ENCODE measurements at regions not wholly inside any gene's neighbourhood (a gene's known extent, or its start where the extent isn't known, plus 50 kb on each side); places are given as distances from the start of the nearest gene placed in this dataset.
A peak's percentile ranks its signal among the peaks of the same experiment; 100 is the strongest.

DNA sequence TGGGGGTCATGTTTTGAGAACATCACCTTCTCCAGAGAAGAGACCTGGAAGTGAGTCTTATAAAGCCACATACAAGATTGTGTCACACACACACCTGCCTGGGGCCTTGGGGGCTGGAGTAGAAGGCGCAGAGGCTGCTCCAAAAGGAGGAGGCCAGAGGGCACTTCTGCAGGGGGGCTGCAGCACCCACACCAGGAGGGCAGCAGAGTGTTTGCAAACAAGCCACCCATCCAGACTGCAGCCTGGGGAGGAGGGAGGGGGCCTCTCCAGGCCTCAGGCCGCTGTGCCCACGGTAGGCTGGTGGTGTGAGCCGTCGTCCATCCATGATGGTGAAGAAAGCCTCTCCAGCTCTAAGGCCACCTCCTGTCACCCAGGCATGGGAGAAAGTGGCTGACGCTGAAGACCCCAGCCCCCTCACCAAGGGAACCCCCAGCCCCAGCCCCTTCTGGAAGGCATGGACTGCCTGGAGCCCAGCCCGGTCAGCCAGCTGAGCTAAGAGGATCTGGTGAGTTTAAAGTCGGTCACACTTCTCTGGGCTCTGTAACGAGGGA lies 77.5 kb downstream of the FOXL3 start:
- Histone ChIP-seq H3K9me3 (no peaks in the 10 kb centered on the region), H3K4me1 (peaks cover 48% of the 10 kb centered on the region), H3K27me3 (replicated peaks; ENCODE audit: control insufficient read depth, insufficient read depth, low read length) (no peaks in the 10 kb centered on the region), H3K36me3 (ENCODE audit: control insufficient read depth, insufficient read depth, low read length) (no peaks in the 10 kb centered on the region), H3K4me3 (ENCODE audit: low read depth, low read length) (no peak overlapping the region)
- intact Hi-C loops (cut with micrococcal nuclease; ENCODE audit: unreplicated experiment): no loop called here
- no peaks in the 10 kb centered on the region for H3K9me3 Mint-ChIP-seq (ENCODE audit: unreplicated experiment)
- no peak overlapping the region for H3K4me3 Mint-ChIP-seq (ENCODE audit: unreplicated experiment)
- H3K27ac Mint-ChIP-seq (ENCODE audit: unreplicated experiment): peak overlapping the region; percentile 4
- DNase-seq: no peak
- TF ChIP-seq, protein P1, sequence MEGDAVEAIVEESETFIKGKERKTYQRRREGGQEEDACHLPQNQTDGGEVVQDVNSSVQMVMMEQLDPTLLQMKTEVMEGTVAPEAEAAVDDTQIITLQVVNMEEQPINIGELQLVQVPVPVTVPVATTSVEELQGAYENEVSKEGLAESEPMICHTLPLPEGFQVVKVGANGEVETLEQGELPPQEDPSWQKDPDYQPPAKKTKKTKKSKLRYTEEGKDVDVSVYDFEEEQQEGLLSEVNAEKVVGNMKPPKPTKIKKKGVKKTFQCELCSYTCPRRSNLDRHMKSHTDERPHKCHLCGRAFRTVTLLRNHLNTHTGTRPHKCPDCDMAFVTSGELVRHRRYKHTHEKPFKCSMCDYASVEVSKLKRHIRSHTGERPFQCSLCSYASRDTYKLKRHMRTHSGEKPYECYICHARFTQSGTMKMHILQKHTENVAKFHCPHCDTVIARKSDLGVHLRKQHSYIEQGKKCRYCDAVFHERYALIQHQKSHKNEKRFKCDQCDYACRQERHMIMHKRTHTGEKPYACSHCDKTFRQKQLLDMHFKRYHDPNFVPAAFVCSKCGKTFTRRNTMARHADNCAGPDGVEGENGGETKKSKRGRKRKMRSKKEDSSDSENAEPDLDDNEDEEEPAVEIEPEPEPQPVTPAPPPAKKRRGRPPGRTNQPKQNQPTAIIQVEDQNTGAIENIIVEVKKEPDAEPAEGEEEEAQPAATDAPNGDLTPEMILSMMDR (IDR thresholded peaks at IDR 0.05; ENCODE audit: insufficient read depth in 1 of 2, low read depth in 1 of 2, low read length in 1 of 2, severe bottlenecking in 1 of 2, unreplicated experiment in 1 of 2): no peak
- H3K27me3 Mint-ChIP-seq (ENCODE audit: insufficient read depth, unreplicated experiment): no peaks in the 10 kb centered on the region
- peaks cover 36% of the 10 kb centered on the region for H3K4me1 Mint-ChIP-seq (ENCODE audit: low read depth, unreplicated experiment)
- BruUV-seq (replicated peaks): no TSS peak
- ChIA-PET POLR2A (no interaction called here), CTCF (no interaction called here)
- no peaks in the 10 kb centered on the region for H3K36me3 Mint-ChIP-seq (ENCODE audit: insufficient read depth, unreplicated experiment)

- Mint-ChIP-seq H3K36me3 (ENCODE audit: insufficient read depth, unreplicated experiment) (no peaks in the 10 kb centered on the region), H3K27me3 (ENCODE audit: insufficient read depth, unreplicated experiment) (no peaks in the 10 kb centered on the region), H3K4me1 (ENCODE audit: low read depth, unreplicated experiment) (peaks cover 48% of the 10 kb centered on the region), H3K27ac (ENCODE audit: unreplicated experiment) (no peak overlapping the region), H3K4me3 (ENCODE audit: unreplicated experiment) (peak overlapping the region; percentile 29), H3K9me3 (ENCODE audit: unreplicated experiment) (no peaks in the 10 kb centered on the region)
- intact Hi-C loops (cut with micrococcal nuclease; ENCODE audit: unreplicated experiment): no loop called here
- ChIA-PET CTCF (no interaction called here), POLR2A (no interaction called here)
- Histone ChIP-seq H3K9me3 (no peaks in the 10 kb centered on the region), H3K27me3 (replicated peaks; ENCODE audit: control insufficient read depth, insufficient read depth, low read length) (no peaks in the 10 kb centered on the region), H3K4me3 (ENCODE audit: low read depth, low read length) (no peak overlapping the region), H3K4me1 (peaks cover 60% of the 10 kb centered on the region), H3K36me3 (ENCODE audit: control insufficient read depth, insufficient read depth, low read length) (no peaks in the 10 kb centered on the region)
- no TSS peak for BruUV-seq (replicated peaks)
- TF ChIP-seq, protein P1 (IDR thresholded peaks at IDR 0.05; ENCODE audit: insufficient read depth in 1 of 2, low read depth in 1 of 2, low read length in 1 of 2, severe bottlenecking in 1 of 2, unreplicated experiment in 1 of 2): no peak
- DNase-seq: peak in 1 of 2 experiments; percentile 61
Measured at GRCh38 chr7:368651-369475, 78.9 kb downstream of the FOXL3 start.

- peaks cover 67% of the 10 kb centered on the region for H3K4me1 ChIP-seq
- peak overlapping the region; percentile 33 for H3K4me3 Mint-ChIP-seq (ENCODE audit: unreplicated experiment)
- peak overlapping the region; percentile 53 for H3K27ac Mint-ChIP-seq (ENCODE audit: unreplicated experiment)
Measured at GRCh38 chr7:369476-370258, 79.7 kb downstream of the FOXL3 start.

More at GRCh38 chr7:369476-370258, 79.7 kb downstream of the FOXL3 start:
- H3K27me3 ChIP-seq (replicated peaks; ENCODE audit: control insufficient read depth, insufficient read depth, low read length): no peaks in the 10 kb centered on the region
- CTCF ChIA-PET: interaction anchor here (0.7 to 1.0 kb wide), 2 partner anchors 28 to 147 kb away, joined by 3 read pairs; no protein-coding TSS in a partner anchor
- DNase-seq: peak; percentile 59 to 64
- no peak overlapping the region for H3K4me3 ChIP-seq (ENCODE audit: low read depth, low read length)
- TF ChIP-seq, protein P1 (IDR thresholded peaks at IDR 0.05; ENCODE audit: insufficient read depth in 1 of 2, low read depth in 1 of 2, low read length in 1 of 2, severe bottlenecking in 1 of 2, unreplicated experiment in 1 of 2): peak in 1 of 2 experiments; percentile 19
- H3K36me3 ChIP-seq (ENCODE audit: control insufficient read depth, insufficient read depth, low read length): no peaks in the 10 kb centered on the region
- BruUV-seq (replicated peaks): no TSS peak
- H3K36me3 Mint-ChIP-seq (ENCODE audit: insufficient read depth, unreplicated experiment): no peaks in the 10 kb centered on the region
- POLR2A ChIA-PET: interaction anchor here (0.5 kb wide), 1 partner anchor 28 kb away, joined by 4 read pairs; no protein-coding TSS in a partner anchor
- no peaks in the 10 kb centered on the region for H3K27me3 Mint-ChIP-seq (ENCODE audit: insufficient read depth, unreplicated experiment)
- H3K9me3 Mint-ChIP-seq (ENCODE audit: unreplicated experiment): no peaks in the 10 kb centered on the region
- H3K9me3 ChIP-seq: no peaks in the 10 kb centered on the region
- peaks cover 52% of the 10 kb centered on the region for H3K4me1 Mint-ChIP-seq (ENCODE audit: low read depth, unreplicated experiment)
- intact Hi-C loops (cut with micrococcal nuclease; ENCODE audit: unreplicated experiment): loop anchor here (5.0 kb wide), 1 partner anchor 148 kb away; the partner anchor contains the start of gene PDGFA
